Activated CD4-positive, alpha-beta T cell treated with anti-CD3 and anti-CD28 coated beads, Interleukin-2, Interleukin-4, amounts not matched to agents 100 ng/mL and 50 ng/mL, durations not matched to agents 16 hours and 8 hours (primary cell): ENCODE measurements at regions not wholly inside any gene's neighbourhood (a gene's known extent, or its start where the extent isn't known, plus 50 kb on each side); places are given as distances from the start of the nearest gene placed in this dataset.

Source experiments
- DNase-seq: peaks from one replicate; pipeline ENCODE4 v3.0.0-alpha.2; 2020; ENCODE audit warnings: low spot score

DNA sequence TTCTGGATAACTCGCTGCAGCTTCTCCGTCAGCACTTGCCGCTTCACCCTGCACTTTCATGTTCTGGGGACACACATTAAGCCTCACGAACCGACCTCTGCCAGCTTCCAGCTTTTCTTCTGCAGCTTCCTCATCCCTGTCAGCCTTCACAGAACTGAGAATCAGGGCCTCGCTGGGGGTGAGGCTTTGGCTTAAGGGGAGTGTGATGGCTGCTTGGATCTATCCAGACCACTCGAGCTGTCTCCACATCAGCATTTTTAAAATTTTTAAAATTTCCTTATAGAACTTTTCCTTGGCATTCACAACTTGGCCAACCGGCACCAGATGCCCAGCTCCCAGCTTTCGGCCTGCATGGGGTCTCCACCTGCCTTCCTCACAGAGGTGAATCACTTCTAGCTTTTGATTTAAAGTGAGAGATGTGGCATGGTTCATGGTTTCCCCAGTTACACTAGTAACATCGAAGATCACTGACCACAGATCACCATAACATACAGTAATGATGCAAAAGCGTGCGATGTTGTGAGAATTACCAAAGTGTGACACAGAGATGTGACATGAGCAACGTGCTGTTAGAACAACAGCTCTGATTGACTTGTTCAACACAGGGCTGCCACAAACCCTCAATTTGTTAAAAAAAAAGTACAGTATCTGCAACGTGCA lies 139.1 kb upstream of the C14orf180 start:
- no peak for DNase-seq

DNA sequence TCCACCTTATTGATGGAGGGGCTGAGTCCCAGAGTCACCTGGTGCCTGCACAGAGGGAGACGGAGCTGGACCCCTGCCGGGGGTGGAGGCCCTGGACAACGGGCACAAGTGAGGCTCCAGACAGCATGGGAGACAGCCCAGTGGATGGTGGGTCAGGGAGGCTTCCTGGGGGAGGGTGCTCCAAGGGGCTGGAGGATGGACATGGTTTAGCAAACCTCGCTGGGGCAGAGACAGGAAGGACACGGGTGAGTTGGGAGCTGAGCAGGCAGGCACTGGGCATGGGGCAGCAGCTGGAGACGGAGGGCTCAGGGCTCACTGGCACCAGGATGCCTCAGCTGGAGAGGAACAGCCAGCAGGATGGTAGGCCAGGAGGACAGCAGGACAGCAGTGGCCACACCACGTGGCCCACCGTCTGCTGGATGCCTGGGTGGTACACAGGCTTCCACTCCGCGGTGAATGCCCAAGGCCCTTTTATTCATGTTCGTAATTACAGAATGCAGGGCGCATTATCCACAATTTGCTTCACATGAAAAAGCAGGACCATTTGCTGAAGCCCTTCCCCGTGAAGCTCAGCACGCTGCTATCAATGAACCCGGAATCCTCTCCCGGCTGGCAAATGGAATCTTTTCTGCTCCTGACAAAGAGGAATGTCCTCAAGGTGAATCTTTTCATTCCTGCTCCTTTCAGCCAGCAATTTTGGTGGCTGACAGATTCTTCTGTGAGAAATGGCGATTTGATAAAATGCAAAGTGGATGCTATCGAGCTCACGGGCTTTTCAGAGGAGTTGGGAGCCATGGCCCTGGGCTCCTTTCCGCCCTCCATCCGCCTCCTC lies 138.1 kb upstream of the C14orf180 start:
- no peak for DNase-seq

DNA sequence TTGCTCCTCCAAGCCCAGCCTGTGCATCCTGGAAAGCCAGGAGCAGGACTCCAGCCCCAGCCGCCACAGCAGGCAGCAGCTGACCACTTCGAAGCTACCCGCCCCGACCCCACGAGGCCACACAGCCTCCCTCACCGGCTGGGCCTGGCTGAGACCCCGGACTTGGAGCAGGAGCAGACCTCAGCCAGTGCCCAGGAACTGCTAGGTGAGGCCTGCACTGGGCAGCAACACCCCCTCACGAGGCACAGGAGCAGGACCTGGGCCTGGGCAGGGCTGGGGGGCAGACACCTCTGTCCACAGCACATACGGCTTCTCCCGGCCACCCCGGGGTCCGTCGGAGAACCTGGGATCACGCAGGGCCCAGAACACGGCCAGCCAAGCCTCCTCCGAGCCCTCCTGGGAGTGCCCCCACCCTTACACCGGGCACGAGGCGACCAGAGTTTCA lies 137.4 kb upstream of the C14orf180 start:
- DNase-seq: no peak

DNA sequence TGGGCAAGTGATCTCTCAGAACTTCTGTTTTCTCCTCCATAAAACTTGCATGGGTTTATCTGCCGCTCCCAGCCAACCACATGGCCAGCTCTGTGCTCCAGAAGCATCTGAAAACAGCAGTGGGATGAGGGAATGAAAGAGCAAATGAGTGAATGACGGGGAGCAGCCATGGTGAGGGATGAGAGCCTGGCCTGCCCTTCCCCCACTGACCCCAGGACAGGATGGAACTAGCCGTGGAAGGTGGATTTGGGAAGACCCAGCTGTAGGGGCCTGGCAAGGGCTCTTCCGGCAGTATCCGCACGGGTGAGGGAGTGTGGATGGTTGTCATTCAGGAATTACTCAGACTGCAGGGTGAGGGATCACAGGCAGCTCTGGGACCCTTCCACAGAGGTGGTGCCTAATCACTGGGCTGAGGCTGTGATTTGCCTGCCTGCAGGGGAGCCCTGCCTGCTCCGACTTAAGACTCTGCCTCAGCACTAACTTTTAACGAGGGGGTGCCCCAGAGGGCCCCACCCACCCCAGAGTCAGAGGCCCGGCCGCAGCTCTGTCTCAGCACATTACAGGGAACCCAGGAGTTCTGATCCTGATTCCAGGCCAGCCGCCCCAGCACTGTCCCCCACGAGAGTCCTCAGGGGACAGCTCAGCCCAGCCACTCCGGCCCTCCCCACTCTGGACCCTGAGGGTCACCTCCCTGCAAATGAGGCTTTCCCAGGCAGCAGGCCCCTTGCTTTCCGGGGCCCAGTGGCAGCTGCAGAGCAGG lies 136.8 kb upstream of the C14orf180 start:
- DNase-seq: no peak

DNA sequence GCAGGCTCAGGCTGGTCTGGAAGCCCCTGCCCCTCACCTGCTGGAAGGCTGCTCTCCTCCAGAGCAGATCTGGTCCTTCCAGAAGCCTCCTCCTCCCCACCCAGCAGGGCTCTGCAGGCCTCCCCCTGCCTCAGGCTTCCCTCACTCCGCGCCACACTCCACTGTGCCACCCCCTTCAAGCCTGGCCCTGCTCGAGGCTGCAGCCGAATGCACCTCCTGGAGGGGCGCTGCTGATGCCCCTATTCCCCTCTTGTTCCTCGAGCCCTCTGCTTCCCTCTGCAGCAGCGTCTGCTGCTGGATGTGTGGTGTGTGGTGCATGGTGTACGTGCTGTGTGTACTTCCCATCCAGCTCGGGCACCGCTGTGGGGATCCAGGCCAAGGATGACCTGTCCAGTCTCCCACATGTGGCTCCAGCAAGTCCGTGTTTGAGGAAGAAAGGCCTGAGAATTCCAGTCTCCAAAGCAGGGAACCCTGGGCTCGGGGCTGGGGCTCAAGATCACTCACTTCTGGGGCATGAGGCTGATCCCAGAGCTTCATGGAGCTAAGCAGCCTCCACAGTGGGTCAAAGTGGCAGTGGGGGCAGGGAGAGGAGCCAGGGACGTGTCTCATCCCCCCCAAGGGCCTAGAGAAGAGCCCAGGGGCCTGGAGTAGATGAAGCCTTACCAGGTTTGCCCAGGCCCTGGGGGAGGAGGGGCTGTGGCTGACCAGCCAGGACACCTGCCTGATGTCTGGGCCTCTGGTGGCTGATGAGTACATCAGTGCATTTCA lies 136.0 kb upstream of the C14orf180 start:
- no peak for DNase-seq

DNA sequence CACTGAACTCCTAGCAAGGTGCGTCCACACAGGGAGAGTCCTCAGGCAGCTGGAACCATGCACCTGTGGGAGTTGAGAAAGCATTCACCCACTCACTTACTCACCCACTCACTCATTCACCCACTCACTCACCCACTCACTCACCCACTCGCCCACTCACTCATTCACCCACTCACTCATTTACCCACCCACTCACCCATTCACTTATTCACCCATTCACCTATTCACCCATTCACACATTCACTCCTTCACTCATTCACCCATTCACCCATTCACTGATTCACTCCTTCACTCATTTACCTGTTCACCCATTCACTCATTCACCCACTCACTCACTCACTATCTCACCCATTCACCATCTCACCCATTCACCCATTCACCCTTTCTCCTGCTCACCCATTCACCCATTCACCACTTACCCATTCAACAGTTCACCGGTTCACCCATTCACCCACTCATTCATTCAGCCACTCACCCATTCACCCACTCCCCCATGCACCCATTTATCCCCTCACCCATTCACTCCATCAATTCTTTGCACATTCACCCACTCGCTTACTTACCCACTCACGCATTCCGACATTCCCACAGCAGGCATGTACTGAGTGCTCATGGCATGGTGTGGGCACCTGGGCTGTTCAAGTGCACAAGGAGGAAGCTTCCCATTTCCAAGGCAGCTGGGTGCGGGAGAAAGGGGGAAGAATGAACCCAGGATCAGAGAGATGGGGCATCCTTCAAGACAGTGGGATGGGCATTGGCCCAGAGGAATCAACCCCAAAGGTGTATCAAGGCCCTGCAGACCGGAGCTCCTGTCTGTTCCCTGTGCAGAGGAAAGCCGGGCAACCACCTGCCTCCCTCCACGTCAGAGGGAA lies 135.2 kb upstream of the C14orf180 start:
- no peak for DNase-seq

DNA sequence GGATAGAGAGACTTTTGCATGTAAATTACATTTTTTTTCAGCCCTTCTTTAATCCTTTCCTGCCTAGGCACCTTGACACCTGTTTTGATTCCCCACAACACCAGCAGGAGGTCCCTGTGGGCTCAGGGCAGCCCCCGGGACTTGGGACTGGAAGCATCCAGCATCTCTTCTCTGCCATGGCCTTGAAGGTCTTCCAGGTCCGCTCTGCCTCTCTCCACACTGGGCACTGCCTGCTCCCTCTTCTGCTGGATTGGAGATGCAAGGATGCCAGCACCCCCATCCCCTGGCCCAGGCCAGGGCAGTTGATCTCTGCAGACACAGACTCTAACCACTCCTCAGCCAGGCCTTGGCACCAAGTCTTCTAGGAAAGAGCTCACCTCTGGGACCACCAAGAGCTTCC lies 134.5 kb upstream of the C14orf180 start:
- DNase-seq: no peak

DNA sequence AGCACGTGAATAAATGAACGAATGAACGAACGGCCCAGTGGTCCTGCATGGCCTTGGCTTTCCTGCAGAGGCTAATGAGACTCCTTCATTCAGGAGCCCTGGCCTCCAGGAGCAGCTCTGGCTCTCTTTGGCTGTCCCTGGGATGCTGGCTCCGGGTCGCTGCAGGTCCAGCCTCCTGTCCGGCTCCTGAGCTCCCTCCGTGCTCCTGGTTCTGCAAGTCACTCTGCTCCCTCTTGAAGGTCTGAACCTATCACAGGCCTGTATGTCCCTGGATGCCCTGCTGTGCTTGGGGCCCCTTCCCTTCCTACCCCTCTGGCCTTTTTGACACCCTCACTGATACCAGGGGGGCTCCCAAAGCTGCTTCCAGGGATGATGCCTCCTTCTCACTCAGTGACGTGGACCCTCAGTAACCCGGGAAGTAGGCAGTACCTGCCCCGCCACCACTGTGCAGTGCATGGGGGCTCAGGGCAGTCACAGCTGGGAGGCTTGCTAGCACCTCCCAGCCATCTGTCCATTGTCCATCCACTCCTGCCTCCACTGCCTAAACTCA lies 133.7 kb upstream of the C14orf180 start:
- no peak for DNase-seq

DNA sequence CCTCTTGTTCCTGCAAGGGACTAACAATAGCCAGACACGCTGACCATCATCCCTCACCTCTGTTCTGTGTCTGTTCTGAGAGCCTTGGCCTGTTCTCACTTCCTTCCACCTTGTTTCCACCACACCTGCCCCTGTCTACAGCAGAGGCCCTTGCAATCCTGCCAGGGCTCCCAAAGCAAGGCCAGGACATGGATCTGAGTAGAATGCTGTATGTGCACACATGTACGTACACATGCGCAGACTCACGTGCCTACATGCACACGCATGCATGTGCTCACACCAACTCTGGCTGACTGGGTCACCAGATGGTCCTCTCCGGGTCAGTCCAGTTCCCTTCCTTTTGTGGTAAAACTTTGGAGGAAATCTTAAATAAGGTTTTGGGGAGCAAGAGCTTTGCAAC lies 133.0 kb upstream of the C14orf180 start:
- no peak for DNase-seq

DNA sequence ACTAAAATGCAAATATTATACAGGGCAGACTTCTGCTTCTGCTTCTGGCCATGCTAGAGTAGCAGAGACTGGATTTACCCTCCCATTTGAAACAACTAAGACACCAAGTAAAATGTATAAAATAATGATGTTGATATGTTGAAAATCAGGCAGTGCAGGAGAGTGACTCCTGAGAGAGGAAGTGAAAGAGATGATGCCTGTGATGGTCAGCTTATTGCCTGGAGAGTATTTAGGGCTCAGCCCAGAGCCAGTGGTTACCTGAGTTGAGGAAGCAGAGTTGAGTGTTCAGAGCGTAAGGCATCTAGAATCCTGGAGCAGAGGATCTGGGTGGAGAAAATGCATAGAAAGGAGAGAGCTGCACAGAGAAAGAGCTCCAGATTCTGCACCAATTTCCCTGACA lies 131.8 kb upstream of the C14orf180 start:
- no peak for DNase-seq

DNA sequence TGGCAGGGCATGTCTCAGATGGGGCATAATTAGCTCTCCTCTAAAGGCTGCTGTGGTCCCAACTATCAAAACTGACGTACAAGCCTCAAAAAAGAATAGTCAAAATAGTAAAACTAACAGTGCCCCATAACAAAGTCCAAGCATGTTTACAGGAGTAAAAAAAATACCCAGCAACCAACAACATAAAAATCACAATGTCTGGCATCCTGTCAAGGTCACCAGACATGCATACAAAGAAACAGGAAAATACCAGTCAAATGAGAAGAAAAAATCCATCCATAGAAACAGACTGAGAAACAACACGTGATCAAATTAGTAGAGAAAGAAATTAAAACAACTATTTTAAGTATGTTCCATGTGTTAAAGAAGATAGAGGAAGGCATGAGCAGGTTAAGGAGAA lies 131.2 kb upstream of the C14orf180 start:
- no peak for DNase-seq

DNA sequence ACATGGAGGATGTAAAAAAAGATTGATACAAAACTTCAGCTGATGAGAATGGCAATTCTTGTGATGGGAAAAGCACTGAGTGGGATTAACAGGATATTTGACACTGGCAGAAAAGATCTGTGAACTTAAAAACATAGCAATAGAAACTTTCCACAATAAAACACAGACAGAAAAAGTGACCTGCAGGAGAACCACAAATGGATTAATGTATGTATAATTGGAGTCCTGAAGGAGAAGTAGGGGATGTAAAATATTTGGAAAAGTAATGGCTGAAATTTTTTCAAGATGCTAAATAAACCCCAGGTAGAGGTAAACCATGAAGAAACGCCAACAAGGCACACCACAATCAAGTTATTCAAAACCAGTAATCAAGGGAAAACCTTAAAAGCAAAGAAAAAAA lies 130.8 kb upstream of the C14orf180 start:
- no peak for DNase-seq

DNA sequence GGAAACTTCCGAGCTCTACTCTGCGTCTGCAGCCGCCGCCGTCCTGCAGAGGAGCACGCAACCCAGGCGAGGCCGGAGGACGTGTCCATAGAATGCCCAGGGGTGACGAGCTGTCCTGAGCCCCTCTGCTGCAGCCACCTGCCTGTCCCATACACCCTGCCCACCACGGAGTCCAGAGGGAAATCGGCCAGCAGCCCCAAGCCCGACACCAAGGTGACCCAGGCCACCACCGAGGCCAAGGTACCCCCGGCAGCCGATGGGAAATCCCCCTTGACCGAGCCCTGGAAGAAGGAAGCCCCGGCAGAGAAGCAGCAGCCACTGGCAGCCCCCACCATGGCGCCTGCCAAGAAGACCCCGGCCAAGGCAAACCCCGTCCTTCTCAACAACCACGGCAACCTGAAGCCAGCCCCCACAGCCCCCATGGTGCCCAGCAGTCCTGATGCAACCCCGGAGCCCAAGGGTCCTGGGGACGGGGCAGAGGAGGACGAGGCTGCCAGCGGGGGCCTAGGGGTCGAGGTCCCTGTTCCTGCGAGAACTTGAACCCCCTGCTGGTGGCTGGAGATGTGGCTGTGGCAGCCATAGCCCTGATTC lies 128.7 kb upstream of the C14orf180 start:
- no peak for DNase-seq

DNA sequence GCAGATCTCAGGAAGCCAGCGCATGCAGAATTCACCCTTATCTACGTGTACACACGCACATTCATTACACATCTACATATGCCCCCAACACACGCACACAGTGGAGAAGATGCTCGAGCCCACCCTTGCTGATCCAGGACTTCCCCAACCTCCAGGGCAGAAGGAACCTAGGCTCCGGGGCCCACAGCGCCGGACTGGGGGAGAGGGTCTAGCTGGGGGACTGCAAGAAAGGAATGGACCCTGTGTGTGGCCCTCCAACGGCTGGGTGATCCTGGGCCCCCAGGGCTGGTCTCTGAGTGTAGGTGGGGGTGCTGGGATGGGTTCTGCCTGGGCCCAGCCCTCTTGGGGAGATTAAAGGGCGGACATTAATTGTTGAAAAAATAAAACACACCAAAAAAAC lies 128.1 kb upstream of the C14orf180 start:
- no peak for DNase-seq

DNA sequence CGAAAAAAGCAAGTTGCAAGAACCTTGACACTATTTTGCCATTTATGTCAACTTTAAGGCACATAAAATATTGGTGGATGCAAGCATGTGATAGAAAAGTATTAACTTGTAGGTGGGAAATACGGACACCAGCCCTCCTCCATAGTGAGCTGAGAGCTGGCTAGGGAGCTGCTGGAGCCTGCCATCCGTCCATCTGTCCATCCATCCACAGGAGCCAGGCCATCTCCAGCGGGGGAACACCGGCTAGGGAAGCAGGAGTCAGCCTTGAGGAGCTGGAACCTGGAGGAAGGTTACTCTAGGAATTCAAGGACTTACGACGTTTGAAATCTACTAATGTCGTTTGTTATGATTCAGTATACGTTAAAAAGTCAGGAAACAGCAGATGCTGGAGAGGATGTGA lies 120.7 kb upstream of the C14orf180 start:
- no peak for DNase-seq

DNA sequence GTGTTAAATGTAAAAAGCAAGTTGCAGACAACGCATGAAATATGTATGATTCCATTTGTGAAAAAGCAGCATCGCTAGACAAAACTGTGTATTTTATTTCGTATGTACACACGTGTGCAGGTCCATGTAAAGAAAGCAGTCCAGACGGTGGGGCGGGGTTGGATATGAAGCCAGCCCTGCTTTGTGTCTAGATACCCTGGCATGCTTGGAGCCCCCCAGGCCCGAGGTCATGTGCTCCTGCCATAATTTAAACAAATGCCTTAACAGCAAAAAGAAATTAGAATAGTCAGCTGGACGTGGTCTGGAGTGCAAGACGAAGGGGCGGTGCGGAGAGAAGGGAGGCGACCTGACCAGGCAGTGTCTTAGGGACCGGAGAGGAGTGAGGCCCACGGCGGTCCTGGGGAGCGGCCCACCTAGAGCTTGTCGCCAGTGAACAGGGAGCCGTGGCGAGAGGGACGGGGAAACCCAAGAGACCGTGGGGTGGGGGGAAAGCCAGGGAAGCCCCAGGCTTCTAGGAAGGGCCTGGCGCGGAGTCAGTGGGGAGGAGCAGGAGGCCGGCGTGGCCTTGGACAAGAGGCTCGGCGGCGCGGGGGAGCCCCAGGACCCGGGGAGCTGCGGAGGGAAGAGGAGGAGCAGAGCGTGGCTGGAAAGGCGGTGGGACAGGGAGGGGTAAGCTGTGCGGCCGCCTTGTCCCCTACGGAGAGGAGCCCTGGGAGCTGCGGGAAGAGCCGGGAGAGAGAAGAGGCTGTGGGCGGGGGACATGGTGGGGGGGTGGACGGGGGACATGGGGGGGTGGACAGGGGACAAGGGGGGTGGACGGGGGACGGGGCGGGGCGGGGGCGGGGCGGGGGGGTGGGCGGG lies 118.5 kb upstream of the C14orf180 start:
- DNase-seq: no peak

DNA sequence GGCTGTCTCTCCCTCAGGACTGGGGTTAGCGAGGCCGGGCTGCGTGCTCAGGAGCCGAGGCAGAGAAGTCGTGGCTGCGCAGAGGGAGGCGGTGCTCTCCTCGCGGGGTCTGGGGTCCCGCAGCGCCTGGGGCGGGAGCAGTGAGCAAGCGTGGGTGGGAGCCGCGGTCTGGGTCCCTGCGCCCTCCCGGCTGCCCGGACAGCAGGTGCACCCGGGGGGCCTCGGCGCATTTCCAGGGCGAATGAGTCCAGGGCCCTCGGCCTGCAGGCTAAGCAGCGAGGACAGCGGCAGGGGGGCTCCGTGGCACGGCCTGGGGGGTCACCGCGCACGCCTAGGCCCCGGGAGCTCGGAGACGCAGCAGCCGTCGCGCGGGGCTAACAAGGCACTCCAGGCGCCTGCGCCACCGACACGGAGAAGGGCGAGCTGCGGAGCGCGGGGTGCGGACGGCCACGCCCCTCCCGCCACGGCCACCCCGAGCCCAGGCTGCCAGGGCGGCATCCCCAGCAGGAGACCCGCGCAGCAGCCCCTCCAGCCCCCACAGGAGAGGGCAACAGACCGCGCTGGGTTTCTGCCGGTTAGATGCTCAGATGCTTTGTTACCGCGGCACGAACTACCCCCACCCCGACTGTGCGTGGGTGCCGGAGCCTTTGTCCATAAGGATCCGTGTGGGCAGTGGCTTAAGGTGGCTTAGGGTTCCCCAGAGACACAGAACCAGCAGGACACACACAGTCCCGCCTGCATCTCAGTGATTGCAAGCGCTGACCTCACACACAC lies 117.7 kb upstream of the C14orf180 start:
- DNase-seq: no peak
